ENCODE measurements at regions not wholly inside any gene's neighbourhood (a gene's known extent, or its start where the extent isn't known, plus 50 kb on each side); places are given as distances from the start of the nearest gene placed in this dataset.
"Not testable (repeated sequence)": the region's sequence is repeated elsewhere in the genome, so short reads cannot be mapped to it uniquely, and the experiment has no call there.

GRCh38 chr1:46878173-46878782 lies 63.0 kb downstream of the CYP4A11 start:
- FAIRE-seq, result peak; percentile 94

- FAIRE-seq, result not testable (repeated sequence)
These were observed 65.2 kb downstream of the CYP4A11 start for GRCh38 chr1:46876093-46876492.

Measured in TTC549 (cell line).